NCI-H748 (cell line): ENCODE measurements at regions not wholly inside any gene's neighbourhood (a gene's known extent, or its start where the extent isn't known, plus 50 kb on each side); places are given as distances from the start of the nearest gene placed in this dataset.
A peak's percentile ranks its signal among the peaks of the same experiment; 100 is the strongest.

Experiments used
- DNase-seq: peaks from one replicate; lab custom pipeline; 2025; ENCODE audit not compliant: unreplicated experiment; lab: John Stamatoyannopoulos, UW

DNA sequence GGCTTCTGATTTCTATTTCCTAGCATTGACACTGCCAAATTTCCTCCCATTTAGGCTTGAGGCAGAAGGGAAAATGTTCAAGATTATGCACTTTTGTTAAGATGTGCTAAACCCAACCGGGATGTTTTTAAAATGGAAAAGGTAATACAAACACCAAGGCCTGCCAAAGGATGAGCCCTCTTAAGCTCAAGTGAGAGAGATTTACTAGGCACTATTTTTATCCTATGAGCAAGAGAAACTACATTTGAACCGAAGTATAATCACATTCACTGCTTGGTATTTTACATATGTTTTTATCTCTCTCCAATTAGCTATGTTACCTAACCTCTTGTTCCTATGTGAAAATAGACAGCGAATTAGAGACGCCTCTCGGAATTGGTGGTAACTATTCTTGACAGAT, 295.8 kb downstream of the GABRB3 start:
- DNase-seq = no peak

DNA sequence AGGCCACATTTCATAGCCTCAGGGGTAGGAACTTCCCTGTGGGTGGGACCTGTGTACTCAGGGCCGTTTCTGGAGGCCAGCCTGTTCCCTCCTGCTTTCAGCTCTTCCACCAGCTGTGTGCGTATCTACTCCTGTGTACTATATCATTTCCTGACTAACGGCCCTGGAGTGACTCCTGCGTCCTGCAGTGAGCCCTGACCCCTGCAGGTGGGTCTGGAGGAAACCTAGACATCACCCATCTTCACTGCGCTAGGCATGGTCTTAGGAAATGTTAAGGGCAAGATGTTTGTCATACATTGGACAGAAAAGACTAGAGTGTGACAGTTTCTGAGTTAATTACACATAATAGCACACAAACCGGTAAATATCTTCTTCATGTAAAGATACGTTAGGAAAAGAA, 297.3 kb downstream of the GABRB3 start:
- DNase-seq = peak; percentile 29

DNA sequence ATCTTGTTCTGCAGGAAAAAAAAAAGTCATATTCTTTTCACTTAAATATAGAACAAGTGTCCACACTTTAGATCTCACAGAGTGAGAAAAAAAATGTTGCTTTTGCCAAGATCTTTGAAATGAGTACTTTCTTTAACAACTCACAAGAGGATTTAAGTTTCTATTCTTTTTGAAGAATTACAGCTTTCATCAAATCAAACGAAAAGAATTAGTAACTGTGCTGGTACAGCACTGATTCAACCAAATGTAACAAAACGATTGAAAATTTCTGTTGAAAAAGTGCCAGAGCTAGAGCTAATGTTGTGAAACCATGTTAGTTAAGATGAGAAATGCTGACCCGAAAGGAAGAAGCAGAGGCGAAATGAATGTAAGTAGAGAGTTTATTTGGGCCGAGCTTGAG, 300.2 kb downstream of the GABRB3 start:
- no peak for DNase-seq

DNA sequence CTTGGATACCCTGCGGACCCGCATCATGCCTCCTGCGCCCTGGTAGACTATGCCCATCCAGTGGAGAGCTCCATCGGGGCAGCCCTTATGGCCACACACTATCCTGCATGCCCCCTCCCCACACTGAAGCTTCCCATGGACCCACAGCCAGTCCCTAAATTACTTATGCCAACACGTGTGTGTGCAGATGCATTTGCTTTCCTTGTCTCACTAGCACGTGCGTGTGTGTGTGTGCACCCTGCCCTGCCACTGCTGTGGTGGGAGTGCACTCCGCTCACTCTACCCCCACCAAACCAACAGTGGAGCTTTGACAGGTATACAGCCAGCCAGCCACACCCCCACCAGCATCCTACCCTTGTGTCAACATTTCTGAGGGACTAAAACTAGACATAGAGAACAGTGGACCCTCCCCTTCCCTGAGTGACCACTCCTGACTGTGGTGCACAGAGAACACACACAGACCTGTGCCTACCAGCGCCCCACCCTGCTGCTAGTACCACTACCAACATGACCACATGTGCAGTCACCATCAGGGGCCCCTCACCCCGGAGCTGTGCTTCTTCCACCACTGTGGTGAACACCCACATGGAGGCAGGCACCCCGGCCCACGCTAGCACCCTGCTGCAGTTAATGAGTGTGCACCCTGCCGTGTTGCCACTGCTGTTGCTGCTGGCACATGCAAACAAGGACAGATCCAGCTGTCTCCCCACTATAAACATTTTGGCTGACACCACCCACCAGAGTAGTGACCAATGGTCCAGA, 310.8 kb downstream of the GABRB3 start:
- DNase-seq = no peak

DNA sequence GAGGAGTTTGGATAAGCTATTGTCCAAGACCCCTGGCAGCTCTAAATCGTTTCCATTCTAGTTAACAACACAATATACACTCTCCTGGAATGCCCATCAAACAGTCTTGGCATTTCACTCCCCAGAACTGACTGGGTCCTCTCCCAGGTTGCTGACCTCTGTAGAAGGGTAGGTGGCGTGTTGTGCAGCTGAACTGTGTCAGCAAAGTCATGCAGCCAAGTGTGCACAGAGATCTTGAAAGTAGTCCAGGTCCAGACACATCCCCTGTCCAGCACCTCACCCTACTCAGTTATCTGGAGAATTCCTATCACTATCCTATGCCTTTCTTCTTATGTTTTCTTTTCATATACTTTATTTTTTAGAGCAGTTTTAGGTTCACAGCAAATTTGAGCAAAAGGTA, 312.7 kb downstream of the GABRB3 start:
- no peak for DNase-seq

DNA sequence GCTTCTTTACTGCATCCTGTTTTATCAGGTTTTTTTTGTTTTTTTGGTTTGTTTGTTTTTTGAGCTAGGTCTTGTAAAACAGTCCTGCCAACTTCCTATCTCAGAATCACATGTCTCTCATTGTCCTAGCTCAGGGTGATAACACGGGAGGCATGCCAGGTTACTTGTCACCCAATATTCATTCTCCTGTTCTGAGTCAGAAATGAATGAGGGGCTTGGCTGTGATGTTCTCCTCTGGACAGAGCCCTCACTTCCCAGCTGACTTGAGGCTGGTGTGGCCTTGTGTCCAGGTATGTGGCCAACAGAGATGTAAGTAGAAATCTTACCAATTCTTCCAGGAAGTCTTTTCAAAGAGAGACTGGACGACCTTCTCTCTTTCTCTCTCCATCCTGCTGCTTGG, 317.0 kb downstream of the GABRB3 start:
- no peak for DNase-seq

DNA sequence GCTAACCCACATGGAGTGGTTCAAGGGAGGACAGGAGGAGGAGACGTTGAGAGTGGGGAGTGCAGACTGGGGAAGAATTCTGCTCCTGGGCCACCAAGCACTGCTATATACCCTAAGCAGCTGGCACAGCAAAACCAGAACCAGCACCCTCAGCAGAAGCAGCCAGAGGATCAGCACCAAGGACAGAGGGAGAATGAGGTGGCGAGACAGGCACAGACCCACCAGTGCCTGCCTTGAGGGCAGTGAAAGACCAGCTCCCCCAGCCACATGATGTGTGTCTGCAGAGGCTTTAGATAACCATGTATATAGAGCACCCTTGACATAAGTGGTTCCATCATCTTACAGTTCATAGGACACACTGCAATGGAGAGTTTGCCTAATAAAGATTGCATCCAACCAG, 319.0 kb downstream of the GABRB3 start:
- no peak for DNase-seq

DNA sequence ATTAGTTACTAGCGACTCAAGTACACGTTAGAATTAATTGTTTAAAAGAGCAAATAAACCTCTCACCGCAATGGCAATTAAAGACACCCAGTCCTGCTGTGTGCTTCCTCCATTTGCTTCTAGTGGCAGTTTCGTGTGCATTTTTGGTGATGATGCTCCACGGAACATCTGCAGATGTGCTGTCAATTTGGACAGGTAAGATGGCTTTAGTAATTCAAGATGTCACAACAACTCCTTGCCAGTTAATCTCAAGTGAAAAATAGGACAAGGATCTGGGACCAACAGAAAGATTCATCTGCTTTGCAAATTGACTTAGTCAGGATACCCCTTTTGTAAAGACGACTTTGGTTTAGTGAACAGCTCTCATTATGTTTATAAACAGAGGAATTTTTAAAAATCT, 320.9 kb downstream of the GABRB3 start:
- DNase-seq = peak; percentile 43

DNA sequence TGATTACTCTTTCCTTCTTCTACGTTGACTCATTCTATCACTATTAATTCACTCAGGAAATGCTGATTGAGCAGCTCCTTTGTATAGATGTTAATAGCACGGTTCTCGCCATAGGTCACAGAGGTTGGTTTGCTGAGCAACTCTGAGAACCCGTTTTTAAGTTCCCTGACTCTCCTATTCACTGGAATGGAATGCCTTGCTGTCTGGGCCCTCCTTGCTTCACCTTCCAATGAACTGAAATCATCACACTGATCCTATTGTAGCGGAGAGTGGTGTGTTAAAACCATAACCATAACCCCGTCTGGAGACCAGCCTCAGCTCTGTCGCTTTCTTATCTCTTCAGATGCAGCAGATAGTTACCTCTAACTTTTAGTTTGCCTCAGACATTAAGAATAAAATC, 323.6 kb downstream of the GABRB3 start:
- DNase-seq = no peak

DNA sequence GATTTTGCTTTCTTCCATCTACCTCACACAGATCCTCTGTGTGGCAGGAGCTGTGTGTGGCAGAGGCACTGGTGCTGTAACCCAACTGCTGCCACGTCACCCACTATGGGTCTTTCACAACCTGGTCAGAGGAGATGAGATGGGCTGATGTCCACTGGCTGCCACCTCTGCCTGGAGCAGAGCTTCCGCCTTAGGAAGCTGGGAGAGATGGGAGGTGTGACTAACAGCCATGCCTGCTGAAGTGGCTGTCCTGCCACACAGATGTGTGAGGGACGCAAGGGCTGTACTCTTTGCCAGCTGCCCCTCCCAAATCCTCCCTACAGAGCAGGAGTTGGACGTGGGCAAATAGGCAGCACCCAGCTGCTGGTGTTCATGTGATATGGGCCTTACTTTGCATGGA, 329.5 kb downstream of the GABRB3 start:
- DNase-seq = no peak

DNA sequence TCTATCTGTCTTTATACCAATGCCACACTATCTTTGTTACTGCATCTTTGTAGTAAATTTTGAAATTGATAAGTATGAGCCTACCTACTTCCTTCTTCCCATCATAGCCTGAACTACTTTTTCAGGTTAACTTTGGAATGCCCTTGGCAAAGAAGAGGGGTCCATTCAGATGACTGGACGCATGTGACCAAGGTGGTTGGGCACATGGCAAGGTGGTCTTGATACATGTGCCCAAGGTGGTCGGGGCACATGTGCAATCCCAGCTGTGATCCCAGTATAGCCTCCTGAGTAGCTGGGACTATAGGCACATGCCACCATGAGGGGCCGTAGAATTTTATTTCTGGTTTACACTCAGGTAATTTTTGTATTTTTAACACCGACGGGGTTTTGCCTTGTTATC, 330.2 kb downstream of the GABRB3 start:
- no peak for DNase-seq

DNA sequence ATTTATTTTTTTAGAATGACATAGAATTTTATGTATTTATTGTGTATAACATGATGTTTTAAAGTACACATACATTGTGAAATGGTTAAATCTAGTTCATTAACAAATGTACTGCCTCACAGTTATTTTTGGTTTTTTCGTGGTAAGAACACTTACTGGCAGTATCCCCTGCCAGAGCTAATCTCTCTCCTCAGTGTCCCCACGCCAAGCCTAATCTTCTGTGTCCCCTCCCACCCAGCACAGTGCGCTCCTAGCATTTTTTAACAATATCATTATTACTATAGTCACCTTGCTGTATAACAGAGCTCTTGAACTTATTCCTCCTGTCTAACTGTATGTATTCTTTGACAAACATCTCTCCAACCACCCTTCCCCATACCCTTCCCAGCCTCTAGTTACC, 333.2 kb downstream of the GABRB3 start:
- no peak for DNase-seq

DNA sequence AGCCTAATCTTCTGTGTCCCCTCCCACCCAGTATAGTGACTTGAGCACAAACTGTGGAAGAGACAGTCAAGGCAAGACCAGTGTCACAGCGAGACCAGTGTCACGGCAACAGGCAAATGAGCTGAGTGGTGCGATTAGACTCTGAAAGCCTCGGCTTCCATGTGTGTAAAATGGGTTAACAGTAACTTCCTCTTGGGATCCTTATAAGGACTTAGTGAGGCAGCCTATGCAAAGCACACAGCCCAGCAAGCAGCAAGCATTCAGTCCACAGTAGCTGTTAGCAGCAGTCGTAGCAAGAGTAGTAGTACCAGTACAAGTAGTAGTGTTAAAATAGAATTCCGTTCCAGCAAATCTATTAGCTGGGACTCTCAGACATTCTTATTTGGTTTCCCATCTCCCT, 334.1 kb downstream of the GABRB3 start:
- DNase-seq = no peak

DNA sequence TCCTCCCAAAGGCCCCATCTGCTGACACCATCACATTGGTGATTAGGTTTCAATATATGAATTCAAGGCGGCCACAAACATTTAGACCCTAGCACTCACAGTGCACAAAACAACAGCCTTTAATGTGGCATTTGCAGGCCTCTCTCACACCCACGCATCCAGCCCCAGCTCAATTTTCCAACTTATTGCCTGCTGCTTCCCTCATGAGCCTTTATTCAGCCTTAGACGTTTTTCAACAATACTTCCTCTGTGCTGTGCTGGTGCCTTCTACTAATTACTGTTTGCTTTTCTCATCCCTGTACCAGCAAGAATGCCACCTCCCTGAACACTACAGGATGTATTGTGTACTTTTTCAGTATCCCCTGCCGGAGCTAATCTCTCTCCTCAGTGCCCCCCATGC, 334.6 kb downstream of the GABRB3 start:
- peak; percentile 85 for DNase-seq

DNA sequence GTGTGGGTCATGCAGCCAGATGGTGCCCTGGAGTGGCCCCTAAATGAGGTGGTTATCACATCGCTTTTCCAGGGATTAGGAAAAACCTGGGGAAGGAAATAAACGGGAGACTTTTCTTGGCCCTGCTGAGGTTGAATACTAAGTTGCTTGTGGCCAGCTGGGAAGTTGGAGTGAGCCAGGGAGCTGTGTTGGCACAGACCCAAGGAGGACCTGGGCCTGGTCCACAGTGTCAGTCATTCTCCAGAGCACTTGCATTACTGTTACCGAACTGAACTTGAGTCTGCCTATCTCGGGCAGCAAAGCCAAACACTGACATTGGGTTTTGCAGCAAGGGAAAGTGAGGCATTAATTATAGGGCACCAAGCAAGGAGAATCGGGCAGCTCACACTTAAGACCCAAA, 339.0 kb downstream of the GABRB3 start:
- no peak for DNase-seq

DNA sequence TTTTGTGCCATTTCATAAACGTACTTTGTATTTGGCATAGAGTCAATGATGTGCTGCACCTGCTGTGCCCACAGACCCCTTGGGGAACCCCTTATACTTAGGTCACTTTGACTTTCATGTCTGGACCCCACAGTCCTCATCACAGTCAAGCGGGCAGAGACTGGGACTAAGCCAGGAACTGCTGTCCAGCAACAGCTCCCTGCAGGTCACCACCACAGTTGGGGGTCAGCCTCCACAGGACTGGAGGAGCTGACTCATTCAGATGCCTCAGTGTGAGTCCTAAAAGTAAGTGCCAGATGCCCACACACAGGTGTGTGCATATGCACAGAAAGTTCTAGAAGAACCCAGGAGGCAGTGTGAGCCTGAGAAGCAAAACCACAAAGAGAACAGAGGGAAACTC, 339.8 kb downstream of the GABRB3 start:
- no peak for DNase-seq

DNA sequence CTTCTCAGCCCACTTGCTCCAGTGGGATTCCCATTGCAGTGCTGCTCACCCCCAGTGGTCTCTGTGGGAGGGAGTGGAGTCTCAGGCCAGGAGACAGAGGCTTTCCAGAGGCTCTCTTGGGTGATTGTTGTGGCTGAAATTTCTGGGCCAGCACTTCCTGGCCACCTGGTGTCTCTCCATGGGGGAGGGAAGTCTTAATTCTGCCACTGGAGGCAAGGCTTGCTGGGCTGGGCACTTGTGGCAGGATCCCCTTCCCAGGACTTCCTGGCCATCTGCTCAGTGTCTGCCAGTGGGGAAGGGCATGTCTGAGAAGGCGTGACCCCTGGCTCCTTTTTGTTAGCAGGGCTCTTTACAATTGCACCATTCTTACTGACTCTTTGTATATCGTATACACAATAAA, 351.8 kb downstream of the GABRB3 start:
- peak; percentile 72 for DNase-seq

DNA sequence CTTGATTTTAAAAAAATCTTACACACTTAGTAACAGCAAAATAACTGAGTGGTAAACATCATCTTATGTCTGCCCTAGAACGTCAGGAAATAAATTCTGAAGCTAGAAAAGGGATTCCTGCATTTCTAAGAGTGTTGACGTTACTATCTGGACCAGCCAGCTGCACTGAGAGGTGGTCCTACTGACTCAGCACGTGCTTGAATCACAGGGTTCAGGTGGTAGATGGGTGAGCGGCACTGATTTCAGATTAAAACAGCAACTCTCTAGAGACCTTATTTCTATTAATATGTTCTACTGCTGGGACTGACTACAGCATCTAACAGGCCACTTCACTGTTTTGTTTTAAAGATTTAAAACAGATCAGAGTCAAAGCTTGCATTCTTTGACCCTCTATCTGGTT, 377.2 kb downstream of the GABRB3 start:
- DNase-seq = no peak

DNA sequence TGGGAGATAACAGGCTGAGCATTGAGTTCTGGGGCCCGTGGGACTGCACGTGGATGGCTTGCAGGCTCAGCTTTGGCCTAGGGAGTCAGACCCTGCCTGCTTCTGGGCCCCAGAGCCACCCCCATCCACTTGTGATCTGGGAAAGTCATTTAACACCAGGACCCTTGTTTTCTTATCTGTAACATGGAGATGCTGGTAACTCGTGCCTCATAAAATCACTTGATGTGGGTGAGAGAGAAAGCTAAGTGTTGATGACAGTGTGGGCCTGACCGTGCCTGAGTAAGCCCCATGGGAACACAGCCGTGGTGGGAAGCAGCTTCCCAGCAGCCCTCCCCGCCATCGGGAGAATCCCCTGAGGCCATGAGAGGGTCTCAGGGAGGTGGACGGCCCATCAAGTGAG, 378.1 kb downstream of the GABRB3 start:
- DNase-seq = no peak

DNA sequence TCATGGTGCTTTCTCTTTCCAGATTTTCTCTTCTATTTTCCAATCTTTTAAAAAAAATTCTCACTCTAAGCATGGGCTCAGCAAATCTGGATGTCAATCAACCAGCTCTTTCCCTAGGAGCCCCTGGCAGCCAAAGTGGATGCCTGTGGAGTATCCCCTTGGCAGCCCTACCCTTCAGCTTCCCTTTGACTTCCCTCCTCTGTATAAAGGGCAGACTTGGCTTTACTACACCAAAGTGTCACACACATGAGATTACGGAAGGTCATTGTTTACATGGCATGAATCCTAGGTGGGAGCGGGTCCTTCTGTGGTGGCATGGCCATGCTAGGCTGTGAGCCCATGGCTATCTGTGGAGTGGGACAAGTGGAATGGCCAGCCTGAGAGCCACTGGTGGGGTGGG, 379.9 kb downstream of the GABRB3 start:
- DNase-seq = no peak

DNA sequence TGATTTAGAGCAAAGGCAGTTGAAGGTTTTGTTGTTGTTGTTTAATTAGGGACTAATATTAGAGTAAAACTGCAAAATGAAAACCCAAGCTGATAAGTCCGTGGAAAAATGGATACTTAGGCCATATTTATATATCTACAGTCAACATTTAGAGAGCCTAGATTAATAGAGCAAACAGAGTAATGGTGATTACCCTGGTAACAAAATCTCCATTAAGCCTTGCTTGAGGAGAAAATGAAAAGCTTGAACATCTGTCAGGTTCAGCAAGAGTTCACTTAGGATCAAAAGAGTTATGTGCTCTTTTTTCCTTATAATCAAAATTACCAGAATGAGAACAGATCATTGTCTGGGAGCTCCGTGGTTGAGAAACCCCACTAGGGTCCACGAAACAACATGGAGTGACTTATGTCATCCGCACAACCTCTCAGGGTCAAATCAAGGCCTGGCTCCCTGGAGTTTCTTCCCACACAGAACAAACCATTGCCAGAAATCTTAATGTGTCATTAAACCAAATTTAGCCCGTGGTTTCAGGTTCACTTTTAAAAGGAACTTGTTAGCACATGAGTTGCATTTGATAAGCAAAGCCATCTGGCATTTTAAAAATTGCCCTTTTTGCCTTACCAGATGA, 381.2 kb downstream of the GABRB3 start:
- DNase-seq = peak; percentile 74

DNA sequence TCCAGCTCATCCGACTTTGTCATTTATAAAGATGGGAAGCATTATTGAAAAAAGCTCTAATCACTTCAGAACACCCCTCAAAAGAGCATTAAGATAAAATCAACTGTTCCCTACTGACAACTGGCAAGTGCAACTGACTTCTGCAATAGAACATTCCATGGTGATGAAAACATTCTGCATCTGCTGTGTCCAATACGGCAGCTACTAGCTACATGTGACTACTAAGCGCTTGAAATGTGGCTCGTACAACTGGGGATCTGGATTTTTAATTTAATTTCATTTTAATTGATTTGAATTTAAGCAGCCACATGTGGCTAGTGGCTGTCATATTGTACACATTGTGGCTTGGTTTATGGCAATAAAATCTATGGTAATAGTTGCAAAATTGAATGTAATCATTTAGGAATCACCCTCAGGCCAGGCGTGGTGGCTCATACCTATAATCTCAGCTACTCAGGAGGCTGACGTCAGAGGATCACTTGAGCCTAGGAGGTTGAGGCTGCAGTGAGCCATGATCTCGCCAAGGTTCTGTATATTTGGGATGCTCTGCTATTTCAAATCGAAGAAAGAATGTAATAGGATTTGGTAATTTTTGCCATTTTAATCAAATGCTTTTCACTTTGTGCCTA, 390.3 kb downstream of the GABRB3 start:
- DNase-seq = no peak

DNA sequence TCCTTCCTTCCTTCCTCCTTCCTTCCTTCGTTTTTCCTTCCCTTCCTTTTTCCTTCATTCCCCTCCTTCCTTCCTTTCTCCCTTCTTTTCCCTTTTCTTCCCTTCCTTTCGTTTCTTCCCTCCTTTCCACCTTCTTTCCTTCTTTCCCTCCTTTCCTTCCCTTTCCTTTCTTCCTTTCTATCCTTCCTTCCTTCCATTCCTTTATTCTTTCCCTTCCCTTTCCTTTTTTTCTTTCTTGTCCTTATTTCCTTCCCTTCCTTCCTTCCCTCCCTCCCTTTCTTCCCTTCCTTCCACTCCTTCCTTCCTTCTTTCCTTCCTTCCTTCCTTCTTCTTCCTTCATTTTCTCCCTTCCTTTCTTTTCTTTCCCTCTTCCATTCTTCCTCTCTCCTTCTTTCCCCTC, 394.6 kb downstream of the GABRB3 start:
- no peak for DNase-seq
